ENCODE measurements at regions not wholly inside any gene's neighbourhood (a gene's known extent, or its start where the extent isn't known, plus 50 kb on each side); places are given as distances from the start of the nearest gene placed in this dataset.

DNA sequence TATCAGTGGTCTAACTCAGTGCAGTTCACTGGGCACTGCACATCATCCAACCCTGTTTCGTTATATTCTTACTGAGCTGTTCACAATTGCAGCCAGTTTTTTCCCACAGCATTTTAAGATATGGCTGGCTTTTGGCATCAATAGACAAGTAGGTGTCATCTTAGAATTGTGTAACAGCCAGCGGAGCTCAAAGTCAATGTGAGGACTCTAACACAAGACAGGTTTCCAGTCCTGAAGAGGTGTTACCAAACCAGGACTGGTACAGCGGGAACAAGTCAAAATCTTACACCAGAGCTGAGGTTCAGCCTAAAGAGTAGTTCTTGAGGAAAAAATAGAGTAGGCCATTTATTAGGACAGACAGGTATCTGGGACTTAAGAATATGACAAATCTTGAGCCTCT lies 313.3 kb downstream of the SEC16B start:
- no peak for TF ChIP-seq POLR2A (IDR thresholded peaks at IDR 0.05)
- TF ChIP-seq, protein P1, sequence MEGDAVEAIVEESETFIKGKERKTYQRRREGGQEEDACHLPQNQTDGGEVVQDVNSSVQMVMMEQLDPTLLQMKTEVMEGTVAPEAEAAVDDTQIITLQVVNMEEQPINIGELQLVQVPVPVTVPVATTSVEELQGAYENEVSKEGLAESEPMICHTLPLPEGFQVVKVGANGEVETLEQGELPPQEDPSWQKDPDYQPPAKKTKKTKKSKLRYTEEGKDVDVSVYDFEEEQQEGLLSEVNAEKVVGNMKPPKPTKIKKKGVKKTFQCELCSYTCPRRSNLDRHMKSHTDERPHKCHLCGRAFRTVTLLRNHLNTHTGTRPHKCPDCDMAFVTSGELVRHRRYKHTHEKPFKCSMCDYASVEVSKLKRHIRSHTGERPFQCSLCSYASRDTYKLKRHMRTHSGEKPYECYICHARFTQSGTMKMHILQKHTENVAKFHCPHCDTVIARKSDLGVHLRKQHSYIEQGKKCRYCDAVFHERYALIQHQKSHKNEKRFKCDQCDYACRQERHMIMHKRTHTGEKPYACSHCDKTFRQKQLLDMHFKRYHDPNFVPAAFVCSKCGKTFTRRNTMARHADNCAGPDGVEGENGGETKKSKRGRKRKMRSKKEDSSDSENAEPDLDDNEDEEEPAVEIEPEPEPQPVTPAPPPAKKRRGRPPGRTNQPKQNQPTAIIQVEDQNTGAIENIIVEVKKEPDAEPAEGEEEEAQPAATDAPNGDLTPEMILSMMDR (IDR thresholded peaks at IDR 0.05): no peak
